GM21723 (cell line): ENCODE measurements at regions not wholly inside any gene's neighbourhood (a gene's known extent, or its start where the extent isn't known, plus 50 kb on each side); places are given as distances from the start of the nearest gene placed in this dataset.

Source experiments
- ATAC-seq: cut with Tn5 transposase; IDR thresholded peaks from one replicate; pipeline ENCODE4 v1.9.1; 2021; ENCODE audit warnings: mild to moderate bottlenecking, moderate library complexity; ENCODE audit not compliant: unreplicated experiment

- ATAC-seq = no peak
These were observed 53.2 kb upstream of the NR3C2 start for GRCh38 chr4:148495463-148495862.
